HG02642 (cell line): ENCODE measurements at regions not wholly inside any gene's neighbourhood (a gene's known extent, or its start where the extent isn't known, plus 50 kb on each side); places are given as distances from the start of the nearest gene placed in this dataset.
A peak's percentile ranks its signal among the peaks of the same experiment; 100 is the strongest.

Source experiments
- ATAC-seq: cut with Tn5 transposase; IDR thresholded peaks from one replicate; pipeline ENCODE4 v1.9.1; 2021; ENCODE audit warnings: mild to moderate bottlenecking; ENCODE audit not compliant: unreplicated experiment, poor library complexity

- no peak for ATAC-seq
Observed at GRCh38 chr3:94179059-94179458, 116.2 kb downstream of the NSUN3 start.

- ATAC-seq, result no peak
Observed at GRCh38 chr3:94183551-94183950, 120.7 kb downstream of the NSUN3 start.

GRCh38 chr3:94184781-94185180, 121.9 kb downstream of the NSUN3 start:
- no peak for ATAC-seq

- ATAC-seq, result no peak
Observed at GRCh38 chr3:94185753-94186152, 122.9 kb downstream of the NSUN3 start.

GRCh38 chr3:94187697-94188096, 124.8 kb downstream of the NSUN3 start:
- no peak for ATAC-seq

- no peak for ATAC-seq
Observed at GRCh38 chr3:94195381-94195780, 132.5 kb downstream of the NSUN3 start.

- no peak for ATAC-seq
Observed at GRCh38 chr3:94206291-94206690, 143.4 kb downstream of the NSUN3 start.

GRCh38 chr3:94210256-94210655, 147.4 kb downstream of the NSUN3 start:
- ATAC-seq, result no peak

GRCh38 chr3:94217406-94217805, 154.5 kb downstream of the NSUN3 start:
- ATAC-seq, result no peak

GRCh38 chr3:94220426-94220825, 157.6 kb downstream of the NSUN3 start:
- no peak for ATAC-seq

- ATAC-seq, result no peak
Observed at GRCh38 chr3:94221829-94222228, 159.0 kb downstream of the NSUN3 start.

GRCh38 chr3:94225148-94225865, 162.4 kb downstream of the NSUN3 start:
- no peak for ATAC-seq

GRCh38 chr3:94226078-94226477, 163.2 kb downstream of the NSUN3 start:
- no peak for ATAC-seq

GRCh38 chr3:94232921-94233320, 170.1 kb downstream of the NSUN3 start:
- ATAC-seq, result no peak

GRCh38 chr3:94234177-94234788, 171.4 kb downstream of the NSUN3 start:
- peak; percentile 81 for ATAC-seq

- ATAC-seq, result no peak
Observed at GRCh38 chr3:94241986-94242385, 179.1 kb downstream of the NSUN3 start.

- no peak for ATAC-seq
Observed at GRCh38 chr3:94246171-94246570, 183.3 kb downstream of the NSUN3 start.

- ATAC-seq, result no peak
Observed at GRCh38 chr3:94248042-94248441, 185.2 kb downstream of the NSUN3 start.

GRCh38 chr3:94249491-94250079, 186.7 kb downstream of the NSUN3 start:
- peak; percentile 87 for ATAC-seq

GRCh38 chr3:94251566-94251965, 188.7 kb downstream of the NSUN3 start:
- no peak for ATAC-seq

GRCh38 chr3:94252316-94252715, 189.5 kb downstream of the NSUN3 start:
- ATAC-seq, result no peak
